Fibroblast of skin of scalp (primary cell): ENCODE measurements at regions not wholly inside any gene's neighbourhood (a gene's known extent, or its start where the extent isn't known, plus 50 kb on each side); places are given as distances from the start of the nearest gene placed in this dataset.

Source experiments
- DNase-seq: peaks from one replicate; pipeline ENCODE4 v3.0.0-alpha.2; 2013

GRCh38 chr18:46413684-46414083 lies 243.3 kb downstream of the LOXHD1 start:
- DNase-seq, result peak; percentile 33

GRCh38 chr18:46414863-46415262 lies 242.2 kb downstream of the LOXHD1 start:
- DNase-seq, result no peak

GRCh38 chr18:46415532-46416252 lies 241.3 kb downstream of the LOXHD1 start:
- no peak for DNase-seq

GRCh38 chr18:46416706-46417638 lies 240.0 kb downstream of the LOXHD1 start:
- DNase-seq, result no peak

- DNase-seq, result no peak
Measured at GRCh38 chr18:46418663-46419260, 238.3 kb downstream of the LOXHD1 start.

GRCh38 chr18:46419391-46420141 lies 237.5 kb downstream of the LOXHD1 start:
- no peak for DNase-seq

GRCh38 chr18:46421973-46422551 lies 235.0 kb downstream of the LOXHD1 start:
- no peak for DNase-seq

GRCh38 chr18:46422552-46423055 lies 234.4 kb downstream of the LOXHD1 start:
- DNase-seq, result no peak

GRCh38 chr18:46423226-46423805 lies 233.7 kb downstream of the LOXHD1 start:
- DNase-seq, result no peak

- no peak for DNase-seq
Measured at GRCh38 chr18:46424898-46425297, 232.1 kb downstream of the LOXHD1 start.

GRCh38 chr18:46425511-46425910 lies 231.5 kb downstream of the LOXHD1 start:
- DNase-seq, result no peak

GRCh38 chr18:46426021-46426678 lies 230.9 kb downstream of the LOXHD1 start:
- no peak for DNase-seq

- DNase-seq, result no peak
Measured at GRCh38 chr18:46426679-46427047, 230.4 kb downstream of the LOXHD1 start.
